ENCODE measurements at regions not wholly inside any gene's neighbourhood (a gene's known extent, or its start where the extent isn't known, plus 50 kb on each side); places are given as distances from the start of the nearest gene placed in this dataset.
A peak's percentile ranks its signal among the peaks of the same experiment; 100 is the strongest.
"Not testable (repeated sequence)": the region's sequence is repeated elsewhere in the genome, so short reads cannot be mapped to it uniquely, and the experiment has no call there.

GRCh38 chr11:34775417-34775888 is 140.7 kb downstream of the APIP start:
- Histone ChIP-seq H3K27me3 (no peaks in the 10 kb centered on the region), H3K36me3 (no peaks in the 10 kb centered on the region), H3K4me1 (peaks cover 0 to 23% (median 14%) of the 10 kb centered on the region in 4 donors), H3K9me3 (no peaks in the 10 kb centered on the region), H3K4me3 (no peak overlapping the region), H3K27ac (no peak overlapping the region)
- intact Hi-C loops (cut with DNase I; ENCODE audit: low total_unique reads): no loop called here
- no peak for DNase-seq
- no peak for TF ChIP-seq CTCF (IDR thresholded peaks at IDR 0.05)

GRCh38 chr11:34774604-34775003 is 141.6 kb downstream of the APIP start:
- no peak for DNase-seq
- intact Hi-C loops (cut with DNase I; ENCODE audit: low total_unique reads): no loop called here
- no peak for TF ChIP-seq CTCF (IDR thresholded peaks at IDR 0.05)
- no peaks in the 10 kb centered on the region for H3K36me3 ChIP-seq
- H3K4me3 ChIP-seq: no peak overlapping the region
- peaks cover 0 to 23% (median 14%) of the 10 kb centered on the region in 4 donors for H3K4me1 ChIP-seq
- H3K27ac ChIP-seq: no peak overlapping the region
- H3K27me3 ChIP-seq: no peaks in the 10 kb centered on the region
- no peaks in the 10 kb centered on the region for H3K9me3 ChIP-seq

GRCh38 chr11:34773826-34774225 is 142.4 kb downstream of the APIP start:
- no peak overlapping the region for H3K4me3 ChIP-seq
- H3K36me3 ChIP-seq: no peaks in the 10 kb centered on the region
- intact Hi-C loops (cut with DNase I; ENCODE audit: low total_unique reads): no loop called here
- H3K9me3 ChIP-seq: no peaks in the 10 kb centered on the region
- peaks cover 0 to 23% (median 14%) of the 10 kb centered on the region in 4 donors for H3K4me1 ChIP-seq
- H3K27me3 ChIP-seq: peaks cover 0 to 4% of the 10 kb centered on the region in 2 donors
- H3K27ac ChIP-seq: peak overlapping the region in 1 of 2 donors; percentile 16
- no peak for TF ChIP-seq CTCF (IDR thresholded peaks at IDR 0.05)
- no peak for DNase-seq

- Histone ChIP-seq H3K4me1 (peaks cover 0 to 23% (median 14%) of the 10 kb centered on the region in 4 donors), H3K36me3 (no peaks in the 10 kb centered on the region), H3K27me3 (peaks cover 0 to 4% of the 10 kb centered on the region in 2 donors), H3K4me3 (no peak overlapping the region), H3K9me3 (no peaks in the 10 kb centered on the region), H3K27ac (peak overlapping the region in 1 of 2 donors; percentile 16)
- no peak for TF ChIP-seq CTCF (IDR thresholded peaks at IDR 0.05)
- intact Hi-C loops (cut with DNase I; ENCODE audit: low total_unique reads): no loop called here
- DNase-seq: no peak
Measured at GRCh38 chr11:34773211-34773610, 143.0 kb downstream of the APIP start.

GRCh38 chr11:34770111-34770510 is 146.1 kb downstream of the APIP start:
- Histone ChIP-seq H3K4me3 (no peak overlapping the region), H3K4me1 (peaks cover 0 to 23% (median 14%) of the 10 kb centered on the region in 4 donors), H3K9me3 (no peaks in the 10 kb centered on the region), H3K27ac (no peak overlapping the region), H3K36me3 (no peaks in the 10 kb centered on the region), H3K27me3 (peaks cover 0 to 4% of the 10 kb centered on the region in 2 donors)
- intact Hi-C loops (cut with DNase I; ENCODE audit: low total_unique reads): no loop called here
- no peak for TF ChIP-seq CTCF (IDR thresholded peaks at IDR 0.05)
- no peak for DNase-seq

GRCh38 chr11:34769224-34769623 is 147.0 kb downstream of the APIP start:
- Histone ChIP-seq H3K36me3 (no peaks in the 10 kb centered on the region), H3K9me3 (no peaks in the 10 kb centered on the region), H3K27ac (no peak overlapping the region), H3K27me3 (peaks cover 0 to 4% of the 10 kb centered on the region in 2 donors), H3K4me1 (peaks cover 0 to 22% (median 13%) of the 10 kb centered on the region in 4 donors), H3K4me3 (no peak overlapping the region)
- intact Hi-C loops (cut with DNase I; ENCODE audit: low total_unique reads): no loop called here
- TF ChIP-seq CTCF (IDR thresholded peaks at IDR 0.05): no peak
- no peak for DNase-seq

- H3K4me1 ChIP-seq; H3K36me3 ChIP-seq; H3K27me3 ChIP-seq; H3K9me3 ChIP-seq; H3K27ac ChIP-seq; DNase-seq; intact Hi-C loops (cut with DNase I; ENCODE audit: low total_unique reads); H3K4me3 ChIP-seq: not testable (repeated sequence)
Measured at GRCh38 chr11:34762625-34763024, 141.7 kb downstream of the EHF start.

Measured in tibial artery (tissue), 4 donors.